GM23248 (cell line): ENCODE measurements at regions not wholly inside any gene's neighbourhood (a gene's known extent, or its start where the extent isn't known, plus 50 kb on each side); places are given as distances from the start of the nearest gene placed in this dataset.
"Not testable (repeated sequence)": the region's sequence is repeated elsewhere in the genome, so short reads cannot be mapped to it uniquely, and the experiment has no call there.

Experiments used
- DNase-seq: peaks from one replicate; pipeline ENCODE4 v3.0.0-alpha.2; 2015
- H2AFZ ChIP-seq: fragments of 200-600 bp; sonication (generic); 2 replicates; pipeline ENCODE4 v1.6.1; 2016; ENCODE audit warnings: antibody characterized with exemption
- H3F3A ChIP-seq: fragments of 200-600 bp; sonication (generic); 2 replicates; pipeline ENCODE4 v1.6.1; 2016; ENCODE audit warnings: mild to moderate bottlenecking, antibody characterized with exemption, mixed run types; ENCODE audit not compliant: insufficient read depth
- H3K27ac ChIP-seq: fragments of 200-600 bp; sonication (generic); 2 replicates; pipeline ENCODE4 v1.5.1; 2016; ENCODE audit warnings: mild to moderate bottlenecking
- H3K27me3 ChIP-seq: fragments of 200-600 bp; sonication (generic); replicated peaks from 2 replicates; pipeline ENCODE4 v1.6.1; 2016; ENCODE audit warnings: mild to moderate bottlenecking; ENCODE audit not compliant: insufficient read depth
- H3K36me3 ChIP-seq: fragments of 200-600 bp; sonication (generic); 2 replicates; pipeline ENCODE4 v1.6.1; 2016; ENCODE audit warnings: low read depth, mild to moderate bottlenecking
- H3K4me1 ChIP-seq: fragments of 200-600 bp; sonication (generic); 2 replicates; pipeline ENCODE4 v1.6.1; 2016; ENCODE audit warnings: mild to moderate bottlenecking; ENCODE audit not compliant: insufficient read depth
- H3K4me2 ChIP-seq: fragments of 200-600 bp; sonication (generic); one replicate; pipeline ENCODE4 v1.6.1; 2016; ENCODE audit warnings: mild to moderate bottlenecking; ENCODE audit not compliant: unreplicated experiment
- H3K4me3 ChIP-seq: fragments of 200-600 bp; sonication (generic); 2 replicates; pipeline ENCODE4 v1.5.1; 2016; ENCODE audit warnings: mild to moderate bottlenecking
- H3K79me2 ChIP-seq: fragments of 200-600 bp; sonication (generic); 2 replicates; pipeline ENCODE4 v1.6.1; 2016; ENCODE audit warnings: mild to moderate bottlenecking; ENCODE audit not compliant: insufficient read depth
- H3K9ac ChIP-seq: fragments of 200-600 bp; sonication (generic); 2 replicates; pipeline ENCODE4 v1.6.1; 2016; ENCODE audit warnings: mild to moderate bottlenecking
- H3K9me2 ChIP-seq: fragments of 200-600 bp; sonication (generic); 2 replicates; pipeline ENCODE4 v1.6.1; 2016; ENCODE audit warnings: mixed run types, mild to moderate bottlenecking, moderate library complexity; ENCODE audit not compliant: insufficient read depth
- H3K9me3 ChIP-seq: fragments of 200-600 bp; sonication (generic); one replicate; pipeline ENCODE4 v1.6.1; 2017; ENCODE audit warnings: low read depth
- H4K20me1 ChIP-seq: fragments of 200-600 bp; sonication (generic); 2 replicates; pipeline ENCODE4 v1.6.0; 2016; ENCODE audit not compliant: insufficient read depth
- EZH2 ChIP-seq: fragments of 200-600 bp; sonication (generic); IDR thresholded peaks from 2 replicates; pipeline ENCODE4 v1.6.1; 2018; ENCODE audit warnings: antibody characterized with exemption, mild to moderate bottlenecking; ENCODE audit not compliant: insufficient read depth, poor library complexity, severe bottlenecking
- EZH2phosphoT487 ChIP-seq: fragments of 200-600 bp; sonication (generic); IDR thresholded peaks from 2 replicates; pipeline ENCODE4 v1.6.1; 2018; ENCODE audit warnings: antibody characterized with exemption, moderate library complexity, mild to moderate bottlenecking, low read depth; ENCODE audit not compliant: insufficient read depth
- WGBS, 2 experiments: methylation state at CpG; one replicate each; pipeline ENCODE4 v1.1.6; 2015 to 2017; ENCODE audit warnings: low lambda C conversion rate in 2 of 2, low coverage in 1 of 2; ENCODE audit errors: missing lambda C conversion rate in 2 of 2; 5-methylcytosine and 5-hydroxymethylcytosine counted together
- in situ Hi-C: fragments of 300-500 bp; cut with MboI; formaldehyde crosslinking; loops from 2 replicates; pipeline ENCODE4 v1.15.0; 2020

GRCh38 chr12:105492591-105493545, 162.4 kb downstream of the C12orf75 start:
- no peak overlapping the region for H3K27ac ChIP-seq
- peak; percentile 45 for DNase-seq

DNA sequence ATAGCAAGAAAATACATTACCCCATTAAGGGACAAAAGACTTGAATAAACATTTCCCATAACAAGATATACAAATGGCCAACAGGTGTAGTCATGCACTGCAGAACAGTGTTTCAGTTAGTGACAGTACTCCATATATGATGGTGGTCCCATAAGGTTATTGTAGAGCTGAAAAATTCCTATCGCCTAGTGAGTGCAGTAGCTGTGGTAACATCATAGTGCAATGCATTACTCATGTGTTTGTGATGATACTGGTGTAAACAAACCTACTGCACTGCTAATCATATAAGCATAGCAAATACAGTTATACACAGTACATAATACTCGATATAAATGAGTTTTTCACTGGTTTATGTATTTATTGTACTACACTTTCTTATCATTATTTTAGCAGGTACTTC, 168.7 kb downstream of the C12orf75 start:
- Histone ChIP-seq H3K4me2 (no peak overlapping the region), H3K4me3 (no peak overlapping the region), H3K4me1 (no peaks in the 10 kb centered on the region), H3K27ac (no peak overlapping the region), H3F3A (no peaks in the 10 kb centered on the region), H4K20me1 (no peaks in the 10 kb centered on the region), H3K9me2 (no peaks in the 10 kb centered on the region), H3K36me3 (no peaks in the 10 kb centered on the region), H2AFZ (no peak overlapping the region), H3K79me2 (no peaks in the 10 kb centered on the region), H3K9me3 (no peaks in the 10 kb centered on the region), H3K27me3 (no peaks in the 10 kb centered on the region), H3K9ac (no peak overlapping the region)
- in situ Hi-C loops, result no loop called here
- no peak for DNase-seq
- 72% methylated on average over 2 of the region's 2 CpGs for WGBS, 2 experiments
- no peak for TF ChIP-seq EZH2phosphoT487
- no peak for TF ChIP-seq EZH2

More at GRCh38 chr12:105492591-105493545, 162.4 kb downstream of the C12orf75 start:
- Histone ChIP-seq H3K79me2 (no peaks in the 10 kb centered on the region), H4K20me1 (no peaks in the 10 kb centered on the region), H3K9ac (no peak overlapping the region), H2AFZ (no peak overlapping the region), H3K36me3 (no peaks in the 10 kb centered on the region), H3F3A (peaks cover 13% of the 10 kb centered on the region; the same call in 1 of the 2 replicates), H3K4me1 (peaks cover 13% of the 10 kb centered on the region), H3K9me3 (no peaks in the 10 kb centered on the region), H3K4me2 (peak overlapping the region; percentile 25), H3K9me2 (no peaks in the 10 kb centered on the region), H3K27me3 (no peaks in the 10 kb centered on the region), H3K4me3 (no peak overlapping the region)
- no peak for TF ChIP-seq EZH2phosphoT487
- TF ChIP-seq EZH2, result no peak
- in situ Hi-C loops, result no loop called here
- 57 to 61% methylated on average over 12 of the region's 12 CpGs for WGBS, 2 experiments

DNA sequence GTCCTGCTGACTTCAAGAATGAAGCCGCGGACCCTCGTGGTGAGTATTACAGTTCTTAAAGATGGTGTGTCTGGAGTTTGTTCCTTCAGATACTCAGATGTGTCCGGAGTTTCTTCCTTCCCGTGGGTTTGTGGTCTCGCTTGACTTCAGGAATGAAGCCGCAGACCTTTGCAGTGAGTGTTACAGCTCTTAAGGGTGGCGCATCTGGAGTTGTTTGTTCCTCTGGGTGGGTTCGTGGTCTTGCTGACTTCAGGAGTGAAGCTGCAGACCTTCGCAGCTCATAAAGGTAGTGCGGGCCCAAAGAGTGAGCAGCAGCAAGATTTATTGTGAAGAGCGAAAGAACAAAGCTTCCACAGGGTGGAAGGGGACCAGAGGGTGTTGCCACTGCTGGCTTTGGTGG, 170.2 kb downstream of the C12orf75 start:
- H3K9ac ChIP-seq, H4K20me1 ChIP-seq, DNase-seq: not testable (repeated sequence)

GRCh38 chr12:105502426-105502930, 172.0 kb downstream of the C12orf75 start:
- no peaks in the 10 kb centered on the region for H3K4me1 ChIP-seq
- in situ Hi-C loops, result no loop called here
- no peak overlapping the region for H2AFZ ChIP-seq
- TF ChIP-seq EZH2, result no peak
- TF ChIP-seq EZH2phosphoT487, result no peak
- WGBS, 2 experiments, result 30 to 32% methylated on average over 4 of the region's 4 CpGs
- H3F3A ChIP-seq, result no peaks in the 10 kb centered on the region
- DNase-seq, result no peak
- H3K36me3 ChIP-seq, result no peaks in the 10 kb centered on the region
- no peaks in the 10 kb centered on the region for H3K9me3 ChIP-seq
- no peaks in the 10 kb centered on the region for H3K79me2 ChIP-seq
- no peak overlapping the region for H3K27ac ChIP-seq
- H3K4me2 ChIP-seq, result no peak overlapping the region
- no peaks in the 10 kb centered on the region for H4K20me1 ChIP-seq
- H3K27me3 ChIP-seq, result peaks cover 4% of the 10 kb centered on the region; the same call in 1 of the 2 replicates
- H3K9me2 ChIP-seq, result no peaks in the 10 kb centered on the region
- H3K4me3 ChIP-seq, result no peak overlapping the region
- H3K9ac ChIP-seq, result no peak overlapping the region

More for the DNA sequence above, 170.2 kb downstream of the C12orf75 start:
- in situ Hi-C loops, H3K4me1 ChIP-seq, H3F3A ChIP-seq, H3K27ac ChIP-seq, H3K27me3 ChIP-seq, H3K9me2 ChIP-seq, H3K4me2 ChIP-seq, H3K79me2 ChIP-seq, H3K9me3 ChIP-seq, H2AFZ ChIP-seq, H3K36me3 ChIP-seq, H3K4me3 ChIP-seq: not testable (repeated sequence)
- WGBS, 2 experiments, result 74 to 79% methylated on average over 12 of the region's 12 CpGs
